ENCODE measurements at regions not wholly inside any gene's neighbourhood (a gene's known extent, or its start where the extent isn't known, plus 50 kb on each side); places are given as distances from the start of the nearest gene placed in this dataset.

- TF ChIP-seq CTCF (conservative IDR thresholded peaks at IDR 0.05; ENCODE audit: low read length) (no peak), EZH2phosphoT487 (IDR thresholded peaks at IDR 0.05; ENCODE audit: borderline replicate concordance, low read depth, low read length) (no peak)
Observed at GRCh38 chr2:41932241-41933045, 115.4 kb upstream of the PKDCC start.
